Jurkat, Clone E6-1 (cell line): ENCODE measurements at regions not wholly inside any gene's neighbourhood (a gene's known extent, or its start where the extent isn't known, plus 50 kb on each side); places are given as distances from the start of the nearest gene placed in this dataset.
"Not testable (repeated sequence)": the region's sequence is repeated elsewhere in the genome, so short reads cannot be mapped to it uniquely, and the experiment has no call there.

Experiments used
- DNase-seq: peaks from one replicate; pipeline ENCODE4 v3.0.0-alpha.2; 2011; ENCODE audit warnings: low read depth, low spot score
- H3K4me3 ChIP-seq: 2 replicates; pipeline ENCODE4 v1.5.1; 2011; ENCODE audit warnings: mild to moderate bottlenecking, low read length, control low read depth, moderate library complexity

DNA sequence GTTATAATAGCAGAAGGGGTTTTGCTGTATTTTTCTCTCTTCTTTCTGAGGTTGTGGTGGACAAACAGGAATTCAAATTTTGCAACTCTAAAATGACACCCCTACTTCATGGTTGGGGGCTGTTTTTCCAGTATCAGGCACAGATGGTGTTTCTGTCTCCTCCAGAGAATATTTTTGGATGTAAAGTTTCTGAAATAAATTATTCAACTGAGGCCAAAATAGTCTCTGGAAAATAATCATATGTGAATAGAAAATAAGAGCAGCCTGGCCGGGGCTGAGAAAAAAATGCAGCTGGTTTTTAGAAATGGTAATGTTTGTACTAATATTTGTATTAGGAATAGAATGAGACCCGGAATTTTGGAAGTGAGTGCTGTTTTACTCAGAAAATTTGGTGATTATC is 121.3 kb upstream of the ADAMTS9 start:
- no peak for DNase-seq
- H3K4me3 ChIP-seq, result no peak overlapping the region

DNA sequence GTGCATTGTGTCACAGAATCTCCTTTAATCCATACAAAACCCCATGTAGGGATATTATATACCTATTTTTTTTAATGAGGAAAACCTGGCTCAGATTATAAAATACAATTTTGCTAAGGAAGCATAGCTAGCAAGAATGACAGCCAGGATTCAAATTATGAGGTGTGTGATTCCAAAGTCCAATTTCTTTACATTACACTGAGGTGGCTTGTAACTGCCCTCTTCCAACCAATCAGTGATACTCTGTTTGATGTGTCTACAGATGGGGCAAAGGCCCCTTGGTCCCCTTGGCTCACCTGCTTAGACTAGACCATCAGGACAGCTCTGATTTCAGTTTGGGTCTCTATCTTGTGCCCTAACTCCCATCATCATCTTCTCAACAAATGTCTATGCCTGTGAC is 120.3 kb upstream of the ADAMTS9 start:
- no peak for DNase-seq
- no peak overlapping the region for H3K4me3 ChIP-seq

- H3K4me3 ChIP-seq, result no peak overlapping the region
- DNase-seq, result no peak
These were observed 119.1 kb upstream of the ADAMTS9 start for GRCh38 chr3:64806668-64807605.

DNA sequence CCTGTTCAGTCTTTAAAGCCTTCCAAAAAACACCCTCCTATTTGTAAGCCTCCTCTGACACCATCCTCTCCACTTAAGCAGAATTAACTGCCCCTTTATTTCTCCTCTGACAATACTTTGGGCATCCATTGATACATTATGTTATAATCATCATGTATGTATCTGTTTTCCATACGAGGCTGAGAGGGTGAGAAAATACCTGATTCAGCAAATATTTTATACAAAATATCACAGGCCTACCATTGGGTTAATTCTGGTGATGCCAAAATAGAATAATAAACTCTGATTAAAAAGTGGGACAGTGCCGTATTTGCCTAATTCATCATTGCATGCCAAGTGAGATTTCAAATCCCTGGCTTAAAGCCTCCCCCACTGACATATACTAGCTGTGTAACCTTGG is 118.2 kb upstream of the ADAMTS9 start:
- DNase-seq, result no peak
- no peak overlapping the region for H3K4me3 ChIP-seq

- DNase-seq, result no peak
- H3K4me3 ChIP-seq, result no peak overlapping the region
These were observed 117.4 kb upstream of the ADAMTS9 start for GRCh38 chr3:64805248-64805647.

DNA sequence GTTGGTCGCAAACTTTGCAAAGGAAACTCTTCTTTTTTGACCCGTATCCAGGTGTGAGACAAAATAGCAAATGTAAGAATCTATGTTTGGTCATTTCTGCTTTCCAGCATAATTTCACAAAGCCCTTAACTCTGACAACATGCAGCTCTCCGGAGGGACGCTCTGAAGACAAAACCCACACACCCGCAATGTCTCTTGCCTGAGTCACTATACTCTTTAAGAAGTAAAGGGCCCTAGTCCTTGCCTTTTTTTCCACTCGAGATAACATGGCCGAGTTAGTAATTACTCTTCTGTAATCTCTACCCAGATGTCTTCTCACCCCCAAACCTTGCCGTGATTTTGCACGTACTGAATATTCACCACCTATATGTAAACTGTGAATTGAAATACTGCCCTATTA is 115.7 kb upstream of the ADAMTS9 start:
- no peak for DNase-seq

GRCh38 chr3:64802460-64802859 is 114.7 kb upstream of the ADAMTS9 start:
- no peak overlapping the region for H3K4me3 ChIP-seq
- no peak for DNase-seq

More for the DNA sequence above, 115.7 kb upstream of the ADAMTS9 start:
- H3K4me3 ChIP-seq, result no peak overlapping the region

GRCh38 chr3:64801856-64802255 is 114.1 kb upstream of the ADAMTS9 start:
- H3K4me3 ChIP-seq, result no peak overlapping the region
- DNase-seq, result no peak

DNA sequence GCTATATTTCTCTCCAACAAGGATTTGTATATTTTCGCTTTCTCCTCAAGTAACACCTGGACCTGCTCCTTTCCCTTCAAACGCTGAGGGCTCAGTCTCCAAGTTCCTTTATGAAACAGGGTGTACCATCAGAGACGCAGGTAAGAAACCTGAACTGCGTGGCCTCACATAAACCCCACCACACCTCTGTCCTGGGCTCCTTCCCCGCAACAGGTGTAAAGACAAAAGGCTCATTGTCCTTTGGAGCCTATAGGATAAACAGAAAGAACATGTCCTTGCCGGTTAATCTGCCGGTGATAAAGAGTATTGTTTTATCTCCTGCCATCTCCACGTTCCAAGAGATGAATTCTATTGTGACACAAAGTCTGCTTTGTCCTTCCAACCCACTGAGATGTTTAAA is 111.8 kb upstream of the ADAMTS9 start:
- H3K4me3 ChIP-seq, result no peak overlapping the region
- no peak for DNase-seq

DNA sequence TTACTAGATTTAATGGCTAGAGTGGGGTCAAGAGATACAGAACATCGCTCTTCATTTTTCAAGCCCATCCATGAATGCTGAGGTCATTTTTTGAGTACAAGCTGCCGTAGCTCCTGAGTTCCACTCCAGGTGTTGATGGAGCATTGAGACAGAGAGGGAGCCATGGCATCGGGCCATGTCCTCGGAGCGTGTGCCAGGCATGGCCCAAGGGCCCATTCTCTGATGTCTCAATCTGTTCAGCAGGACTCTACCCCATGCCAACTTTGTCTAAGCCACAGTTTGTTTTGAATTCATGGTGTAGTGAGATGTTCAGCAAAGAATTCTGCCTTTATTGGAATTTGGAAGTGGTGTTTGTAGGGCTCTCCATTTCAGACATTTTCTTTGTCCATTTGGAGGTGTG is 110.5 kb upstream of the ADAMTS9 start:
- H3K4me3 ChIP-seq, result no peak overlapping the region
- DNase-seq, result no peak

GRCh38 chr3:64796607-64797399 is 109.0 kb upstream of the ADAMTS9 start:
- no peak for DNase-seq
- H3K4me3 ChIP-seq, result no peak overlapping the region

DNA sequence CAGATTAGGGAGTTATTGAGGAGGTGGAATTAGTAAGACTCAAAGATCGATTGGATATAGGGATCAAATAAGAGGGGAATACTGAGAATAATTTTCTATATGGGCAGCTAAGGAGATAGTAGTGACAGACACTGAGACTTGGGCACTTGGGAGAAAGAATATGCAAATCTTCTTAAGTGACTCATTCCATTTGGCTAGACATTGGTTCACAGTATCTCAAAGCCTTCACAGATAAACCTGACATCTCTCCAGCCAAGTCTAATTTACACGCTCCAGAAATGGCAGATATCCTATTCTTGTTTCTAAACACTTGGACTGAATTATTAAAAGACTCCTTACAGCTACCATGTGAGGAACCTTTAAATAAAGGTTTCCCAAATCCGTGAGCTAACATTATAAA is 104.6 kb upstream of the ADAMTS9 start:
- no peak for DNase-seq
- H3K4me3 ChIP-seq, result no peak overlapping the region

GRCh38 chr3:64789111-64789510 is 101.3 kb upstream of the ADAMTS9 start:
- DNase-seq, result no peak

GRCh38 chr3:64783200-64783599 is 95.4 kb upstream of the ADAMTS9 start:
- H3K4me3 ChIP-seq, result no peak overlapping the region
- DNase-seq, result no peak

More at GRCh38 chr3:64789111-64789510, 101.3 kb upstream of the ADAMTS9 start:
- no peak overlapping the region for H3K4me3 ChIP-seq

- not testable (repeated sequence) for DNase-seq, H3K4me3 ChIP-seq
These were observed 93.1 kb upstream of the ADAMTS9 start for GRCh38 chr3:64780923-64781322.

- no peak overlapping the region for H3K4me3 ChIP-seq
- DNase-seq, result no peak
These were observed 85.3 kb upstream of the ADAMTS9 start for GRCh38 chr3:64773137-64773536.

DNA sequence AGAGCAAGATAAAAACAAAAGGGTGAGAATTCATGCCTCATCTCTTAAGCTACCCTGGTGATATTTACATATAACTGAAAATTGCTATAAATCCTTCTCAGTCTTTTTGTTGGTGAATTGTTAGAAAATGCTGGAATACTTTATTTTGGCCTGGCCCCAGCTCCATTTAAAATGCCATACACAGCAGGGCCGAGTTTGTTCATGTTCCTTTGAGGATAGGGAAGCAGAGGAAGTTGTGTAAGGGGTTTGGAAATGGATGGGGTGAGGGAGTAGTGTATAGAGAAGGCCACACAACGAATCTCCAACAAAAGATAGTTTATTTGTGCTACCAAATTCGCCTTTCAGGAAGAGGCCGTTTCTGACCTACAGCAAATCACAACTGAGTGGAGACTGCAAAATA is 78.6 kb upstream of the ADAMTS9 start:
- DNase-seq, result no peak

GRCh38 chr3:64765947-64766346 is 78.1 kb upstream of the ADAMTS9 start:
- H3K4me3 ChIP-seq, result no peak overlapping the region
- no peak for DNase-seq

More for the DNA sequence above, 78.6 kb upstream of the ADAMTS9 start:
- H3K4me3 ChIP-seq, result no peak overlapping the region

DNA sequence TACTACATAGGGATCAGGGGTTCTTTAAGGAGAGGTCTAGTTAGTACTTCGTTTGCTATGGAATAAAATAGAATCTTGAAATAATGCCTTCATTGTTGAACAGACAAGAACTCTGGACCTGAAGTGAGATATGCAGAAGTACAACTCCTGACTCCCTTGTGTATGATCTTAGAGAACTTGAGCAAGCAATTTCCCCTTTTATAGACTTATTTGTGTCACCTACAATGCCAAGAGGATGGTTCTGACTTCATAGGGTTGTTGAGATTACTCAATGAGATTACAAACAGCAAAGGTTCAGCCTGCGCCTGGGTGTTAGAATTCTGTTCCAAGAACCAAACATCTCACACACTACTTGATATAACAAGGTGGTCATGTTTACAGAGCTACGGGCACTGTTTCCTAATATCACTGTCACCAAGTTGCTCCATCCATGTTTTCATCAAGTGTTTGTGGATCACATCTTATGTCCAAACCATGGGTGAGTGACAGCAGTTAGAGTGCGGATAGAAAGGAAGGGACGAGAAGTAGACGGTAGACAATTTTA is 76.7 kb upstream of the ADAMTS9 start:
- no peak overlapping the region for H3K4me3 ChIP-seq
- no peak for DNase-seq

- H3K4me3 ChIP-seq, result no peak overlapping the region
- no peak for DNase-seq
These were observed 76.2 kb upstream of the ADAMTS9 start for GRCh38 chr3:64763980-64764379.
